ENCODE measurements at regions not wholly inside any gene's neighbourhood (a gene's known extent, or its start where the extent isn't known, plus 50 kb on each side); places are given as distances from the start of the nearest gene placed in this dataset.

- Histone ChIP-seq H3K9me3 (ENCODE audit: low read depth) (no peaks in the 10 kb centered on the region), H3K4me3 (no peak overlapping the region), H3K27me3 (no peaks in the 10 kb centered on the region), H3K36me3 (no peaks in the 10 kb centered on the region), H3K4me1 (ENCODE audit: low read depth) (no peaks in the 10 kb centered on the region), H3K27ac (no peak overlapping the region)
- TF ChIP-seq, protein P1, sequence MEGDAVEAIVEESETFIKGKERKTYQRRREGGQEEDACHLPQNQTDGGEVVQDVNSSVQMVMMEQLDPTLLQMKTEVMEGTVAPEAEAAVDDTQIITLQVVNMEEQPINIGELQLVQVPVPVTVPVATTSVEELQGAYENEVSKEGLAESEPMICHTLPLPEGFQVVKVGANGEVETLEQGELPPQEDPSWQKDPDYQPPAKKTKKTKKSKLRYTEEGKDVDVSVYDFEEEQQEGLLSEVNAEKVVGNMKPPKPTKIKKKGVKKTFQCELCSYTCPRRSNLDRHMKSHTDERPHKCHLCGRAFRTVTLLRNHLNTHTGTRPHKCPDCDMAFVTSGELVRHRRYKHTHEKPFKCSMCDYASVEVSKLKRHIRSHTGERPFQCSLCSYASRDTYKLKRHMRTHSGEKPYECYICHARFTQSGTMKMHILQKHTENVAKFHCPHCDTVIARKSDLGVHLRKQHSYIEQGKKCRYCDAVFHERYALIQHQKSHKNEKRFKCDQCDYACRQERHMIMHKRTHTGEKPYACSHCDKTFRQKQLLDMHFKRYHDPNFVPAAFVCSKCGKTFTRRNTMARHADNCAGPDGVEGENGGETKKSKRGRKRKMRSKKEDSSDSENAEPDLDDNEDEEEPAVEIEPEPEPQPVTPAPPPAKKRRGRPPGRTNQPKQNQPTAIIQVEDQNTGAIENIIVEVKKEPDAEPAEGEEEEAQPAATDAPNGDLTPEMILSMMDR (IDR thresholded peaks at IDR 0.05; ENCODE audit: low read depth, low read length): no peak
- no peak for DNase-seq (ENCODE audit: low read depth in 1 of 2, low spot score in 1 of 2)
Measured at GRCh38 chr2:7286120-7286519, 368.9 kb downstream of the RNF144A start.

DNA sequence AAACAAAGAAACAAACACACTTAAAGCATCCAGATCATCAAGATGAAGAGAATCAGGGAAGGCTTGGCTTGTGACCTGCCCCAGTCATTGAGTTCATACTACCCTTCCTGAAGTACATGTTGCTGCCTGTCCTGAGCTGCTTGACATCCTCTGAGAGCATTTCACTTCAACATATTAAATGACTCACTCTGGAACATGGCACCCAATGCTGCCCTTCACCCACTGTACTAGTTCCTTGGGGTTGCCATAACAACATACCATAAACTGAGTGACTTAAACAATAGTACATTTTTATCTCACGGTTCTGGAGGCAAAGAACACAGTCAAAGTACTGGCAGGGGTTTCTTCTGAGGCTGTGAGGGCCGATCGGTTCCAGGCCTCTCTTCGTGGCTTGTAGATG lies 371.3 kb downstream of the RNF144A start:
- Histone ChIP-seq H3K27me3 (no peaks in the 10 kb centered on the region), H3K4me1 (ENCODE audit: low read depth) (no peaks in the 10 kb centered on the region), H3K4me3 (no peak overlapping the region), H3K9me3 (ENCODE audit: low read depth) (no peaks in the 10 kb centered on the region), H3K36me3 (no peaks in the 10 kb centered on the region), H3K27ac (no peak overlapping the region)
- DNase-seq (ENCODE audit: low read depth in 1 of 2, low spot score in 1 of 2): no peak
- TF ChIP-seq, protein P1 (IDR thresholded peaks at IDR 0.05; ENCODE audit: low read depth, low read length): no peak

DNA sequence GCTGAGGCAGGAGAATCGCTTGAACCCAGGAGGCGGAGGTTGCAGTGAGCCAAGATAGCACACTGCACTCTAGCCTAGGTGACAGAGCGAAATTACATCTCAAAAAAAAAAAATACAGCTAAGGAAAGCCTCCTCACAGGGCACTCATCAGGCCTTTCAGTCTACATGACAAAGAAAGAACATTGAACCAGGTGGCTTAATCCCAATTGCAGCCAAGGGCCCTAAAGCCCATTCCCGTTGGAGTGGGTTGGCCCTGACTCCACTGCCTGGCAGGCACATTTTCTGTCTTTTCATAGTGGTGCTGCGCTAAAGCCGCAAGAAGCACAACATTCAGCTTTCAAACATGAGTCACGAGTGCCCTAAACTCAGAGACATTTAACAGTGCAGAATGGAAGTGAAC lies 372.5 kb downstream of the RNF144A start:
- DNase-seq (ENCODE audit: low read depth in 1 of 2, low spot score in 1 of 2): no peak
- Histone ChIP-seq H3K4me3 (no peak overlapping the region), H3K27ac (no peak overlapping the region), H3K9me3 (ENCODE audit: low read depth) (no peaks in the 10 kb centered on the region), H3K27me3 (no peaks in the 10 kb centered on the region), H3K36me3 (no peaks in the 10 kb centered on the region), H3K4me1 (ENCODE audit: low read depth) (no peaks in the 10 kb centered on the region)
- TF ChIP-seq, protein P1 (IDR thresholded peaks at IDR 0.05; ENCODE audit: low read depth, low read length): no peak

- no peak overlapping the region for H3K27ac ChIP-seq
- H3K36me3 ChIP-seq: no peaks in the 10 kb centered on the region
- DNase-seq (ENCODE audit: low read depth in 1 of 2, low spot score in 1 of 2): no peak
- H3K27me3 ChIP-seq: no peaks in the 10 kb centered on the region
- no peaks in the 10 kb centered on the region for H3K9me3 ChIP-seq (ENCODE audit: low read depth)
- TF ChIP-seq, protein P1 (IDR thresholded peaks at IDR 0.05; ENCODE audit: low read depth, low read length): no peak
- H3K4me1 ChIP-seq (ENCODE audit: low read depth): no peaks in the 10 kb centered on the region
- H3K4me3 ChIP-seq: no peak overlapping the region
Measured at GRCh38 chr2:7292154-7292691, 375.0 kb downstream of the RNF144A start.

- H3K27ac ChIP-seq: no peak overlapping the region
- DNase-seq (ENCODE audit: low read depth in 1 of 2, low spot score in 1 of 2): no peak
- no peaks in the 10 kb centered on the region for H3K36me3 ChIP-seq
- TF ChIP-seq, protein P1 (IDR thresholded peaks at IDR 0.05; ENCODE audit: low read depth, low read length): no peak
- H3K4me3 ChIP-seq: no peak overlapping the region
- no peaks in the 10 kb centered on the region for H3K27me3 ChIP-seq
- peaks cover 3% of the 10 kb centered on the region for H3K4me1 ChIP-seq (ENCODE audit: low read depth)
- H3K9me3 ChIP-seq (ENCODE audit: low read depth): no peaks in the 10 kb centered on the region
Measured at GRCh38 chr2:7309582-7309981, 392.4 kb downstream of the RNF144A start.

- no peaks in the 10 kb centered on the region for H3K36me3 ChIP-seq
- H3K4me1 ChIP-seq (ENCODE audit: low read depth): no peaks in the 10 kb centered on the region
- no peak overlapping the region for H3K4me3 ChIP-seq
- no peaks in the 10 kb centered on the region for H3K27me3 ChIP-seq
- TF ChIP-seq, protein P1 (IDR thresholded peaks at IDR 0.05; ENCODE audit: low read depth, low read length): no peak
- no peaks in the 10 kb centered on the region for H3K9me3 ChIP-seq (ENCODE audit: low read depth)
- no peak overlapping the region for H3K27ac ChIP-seq
- DNase-seq (ENCODE audit: low read depth in 1 of 2, low spot score in 1 of 2): no peak
Measured at GRCh38 chr2:7324706-7325105, 407.5 kb downstream of the RNF144A start.
